ENCODE measurements at regions not wholly inside any gene's neighbourhood (a gene's known extent, or its start where the extent isn't known, plus 50 kb on each side); places are given as distances from the start of the nearest gene placed in this dataset.
"Not testable (repeated sequence)": the region's sequence is repeated elsewhere in the genome, so short reads cannot be mapped to it uniquely, and the experiment has no call there.

DNA sequence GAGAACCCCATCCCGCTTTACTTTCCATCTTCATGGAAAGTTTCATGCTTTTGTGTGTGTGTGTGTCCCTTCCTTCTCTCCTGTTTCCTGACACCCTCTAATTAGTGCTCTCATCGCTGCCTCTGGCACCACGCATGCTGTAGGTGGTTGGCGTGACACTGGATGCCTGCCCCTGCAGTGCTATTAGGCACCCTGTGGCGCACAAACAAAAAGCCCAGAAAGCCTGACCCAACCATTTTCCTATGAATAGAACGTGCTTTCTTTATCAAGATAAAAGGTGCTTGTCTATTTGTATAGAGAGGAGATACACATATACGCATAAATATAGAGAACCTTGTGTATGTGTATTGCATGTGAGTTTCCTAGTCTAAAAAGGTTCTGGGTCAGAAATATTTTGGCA, 120.8 kb upstream of the CDCA7L start:
- Mint-ChIP-seq H3K9me3 (no peaks in the 10 kb centered on the region), H3K4me3 (no peak overlapping the region), H3K27ac (no peak overlapping the region), H3K4me1 (no peaks in the 10 kb centered on the region), H3K27me3 (peaks cover 10% of the 10 kb centered on the region), H3K36me3 (no peaks in the 10 kb centered on the region)

- H3K27ac Mint-ChIP-seq, result no peak overlapping the region
- no peaks in the 10 kb centered on the region for H3K9me3 Mint-ChIP-seq
- H3K27me3 Mint-ChIP-seq, result peaks cover 17% of the 10 kb centered on the region
- no peaks in the 10 kb centered on the region for H3K36me3 Mint-ChIP-seq
- H3K4me1 Mint-ChIP-seq, result no peaks in the 10 kb centered on the region
- no peak overlapping the region for H3K4me3 Mint-ChIP-seq
Measured at GRCh38 chr7:22064816-22065215, 119.1 kb upstream of the CDCA7L start.

DNA sequence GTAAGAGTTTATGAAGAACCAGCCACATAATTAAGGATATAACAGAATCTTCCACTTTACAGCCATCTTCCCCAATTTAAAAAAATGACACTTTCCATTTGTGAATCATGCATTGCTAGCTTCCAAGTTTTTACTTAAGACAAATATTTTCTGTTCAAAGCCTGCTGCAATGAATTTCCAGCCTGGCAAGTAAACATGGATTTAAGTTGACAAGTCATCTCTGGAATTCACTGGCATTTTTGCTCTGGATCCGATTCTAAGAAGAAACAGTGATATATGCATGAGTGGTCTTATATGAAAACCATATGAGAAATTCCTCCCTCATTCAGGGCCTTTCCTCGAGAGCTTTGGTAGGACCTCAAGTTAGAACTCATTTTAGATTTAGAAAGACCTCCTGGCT, 116.1 kb upstream of the CDCA7L start:
- H3K4me1 Mint-ChIP-seq, result no peaks in the 10 kb centered on the region
- H3K27me3 Mint-ChIP-seq, result peaks cover 11% of the 10 kb centered on the region
- no peak overlapping the region for H3K27ac Mint-ChIP-seq
- H3K4me3 Mint-ChIP-seq, result no peak overlapping the region
- H3K9me3 Mint-ChIP-seq, result no peaks in the 10 kb centered on the region
- no peaks in the 10 kb centered on the region for H3K36me3 Mint-ChIP-seq

DNA sequence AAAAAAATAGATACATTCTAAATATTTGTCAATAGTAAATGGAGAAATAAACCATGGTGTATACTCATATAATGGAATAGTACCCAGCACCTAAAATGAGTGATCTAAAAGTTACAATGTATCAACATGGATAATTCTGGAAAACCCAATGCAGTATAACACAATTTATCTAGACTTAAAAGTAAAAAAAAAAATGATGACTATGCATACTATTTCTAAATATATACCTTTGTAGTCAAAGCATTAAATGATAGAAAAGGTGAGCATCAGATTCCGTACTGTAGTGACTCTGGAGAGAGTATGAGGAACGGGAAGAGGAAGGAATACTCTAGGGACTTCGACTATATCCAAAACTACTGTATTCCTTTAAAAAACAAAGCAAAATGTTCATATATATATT, 115.2 kb upstream of the CDCA7L start:
- H3K9me3 Mint-ChIP-seq, result no peaks in the 10 kb centered on the region
- H3K27ac Mint-ChIP-seq, result no peak overlapping the region
- peaks cover 2% of the 10 kb centered on the region for H3K36me3 Mint-ChIP-seq
- H3K27me3 Mint-ChIP-seq, result peaks cover 11% of the 10 kb centered on the region
- no peaks in the 10 kb centered on the region for H3K4me1 Mint-ChIP-seq
- no peak overlapping the region for H3K4me3 Mint-ChIP-seq

DNA sequence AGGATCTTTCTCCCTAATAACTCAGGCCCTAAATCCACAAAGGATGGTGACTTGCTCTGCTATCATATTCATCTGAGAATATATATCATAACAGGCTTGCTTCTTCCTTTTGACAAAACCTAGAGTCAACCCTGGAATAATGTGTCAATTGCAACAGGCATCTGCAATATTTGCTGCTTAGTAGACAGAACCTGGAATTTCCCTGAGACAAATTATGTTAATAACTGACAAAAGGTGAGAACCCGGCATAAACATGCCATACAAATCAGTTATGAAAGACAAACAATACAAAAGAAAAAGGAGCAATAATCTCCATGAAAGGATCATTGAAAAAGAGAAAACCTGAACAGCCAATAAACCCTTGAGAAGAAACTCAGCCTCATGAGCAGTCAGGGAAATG, 114.5 kb upstream of the CDCA7L start:
- peaks cover 11% of the 10 kb centered on the region for H3K27me3 Mint-ChIP-seq
- H3K36me3 Mint-ChIP-seq, result peaks cover 4% of the 10 kb centered on the region
- H3K4me3 Mint-ChIP-seq, result no peak overlapping the region

DNA sequence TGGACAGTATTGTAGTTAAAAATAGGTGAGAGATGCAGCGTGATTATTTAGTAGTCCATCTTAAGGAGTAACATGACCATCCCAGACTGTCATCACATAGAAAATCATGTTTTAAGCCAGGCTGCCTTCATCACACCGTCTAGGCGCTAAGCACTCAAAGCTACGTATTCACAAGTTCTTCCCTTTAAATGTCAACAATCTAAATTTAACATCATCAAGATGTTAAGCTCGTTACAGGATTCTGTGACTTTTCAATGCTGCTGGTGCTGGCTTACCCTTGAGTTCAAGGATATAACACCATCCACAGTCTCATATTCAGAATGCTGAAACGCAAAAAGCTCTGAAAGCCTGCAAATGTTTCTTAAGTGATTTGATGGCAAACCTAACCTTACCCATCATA, 109.5 kb upstream of the CDCA7L start:
- Mint-ChIP-seq H3K9me3 (no peaks in the 10 kb centered on the region), H3K36me3 (peaks cover 4% of the 10 kb centered on the region), H3K4me1 (no peaks in the 10 kb centered on the region), H3K27ac (no peak overlapping the region), H3K4me3 (no peak overlapping the region), H3K27me3 (peaks cover 18% of the 10 kb centered on the region)

More for the DNA sequence above, 114.5 kb upstream of the CDCA7L start:
- Mint-ChIP-seq H3K9me3 (no peaks in the 10 kb centered on the region), H3K27ac (no peak overlapping the region), H3K4me1 (no peaks in the 10 kb centered on the region)

DNA sequence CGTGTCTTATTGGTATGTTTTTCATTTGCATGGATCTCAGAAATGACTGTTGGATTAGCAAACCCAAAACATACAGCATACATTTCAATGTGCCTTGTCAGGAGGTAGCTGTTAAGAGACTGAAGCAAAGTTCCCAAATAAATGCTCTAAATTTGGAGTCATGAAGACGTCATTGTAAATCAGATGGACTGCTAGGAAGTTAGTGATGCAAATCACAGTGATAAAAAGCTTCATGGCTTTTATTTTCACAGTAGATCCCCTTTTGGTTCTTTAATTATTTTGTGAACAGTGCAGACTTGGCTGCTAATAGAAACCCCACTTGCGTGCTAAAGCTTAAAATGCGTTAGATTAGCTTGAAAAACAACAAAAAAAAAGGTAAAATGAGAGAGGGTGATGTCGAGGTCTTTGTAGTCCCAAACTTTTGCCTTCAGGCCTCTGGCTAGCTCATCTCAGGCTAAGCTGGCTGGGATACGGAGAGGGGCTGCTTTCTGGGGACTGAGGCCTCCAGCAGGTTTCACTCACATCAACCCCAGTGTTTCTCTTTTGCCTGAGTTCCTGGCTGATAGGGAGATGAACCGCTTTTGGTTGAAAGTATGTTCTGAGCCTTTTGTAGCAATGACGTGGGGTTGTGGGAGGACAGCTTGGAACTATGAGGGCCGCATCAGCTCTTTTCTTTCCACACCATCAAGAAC, 107.1 kb upstream of the CDCA7L start:
- H3K27me3 Mint-ChIP-seq, result peaks cover 20% of the 10 kb centered on the region
- peaks cover 4% of the 10 kb centered on the region for H3K36me3 Mint-ChIP-seq
- no peak overlapping the region for H3K4me3 Mint-ChIP-seq
- no peak overlapping the region for H3K27ac Mint-ChIP-seq
- no peaks in the 10 kb centered on the region for H3K9me3 Mint-ChIP-seq
- H3K4me1 Mint-ChIP-seq, result no peaks in the 10 kb centered on the region

DNA sequence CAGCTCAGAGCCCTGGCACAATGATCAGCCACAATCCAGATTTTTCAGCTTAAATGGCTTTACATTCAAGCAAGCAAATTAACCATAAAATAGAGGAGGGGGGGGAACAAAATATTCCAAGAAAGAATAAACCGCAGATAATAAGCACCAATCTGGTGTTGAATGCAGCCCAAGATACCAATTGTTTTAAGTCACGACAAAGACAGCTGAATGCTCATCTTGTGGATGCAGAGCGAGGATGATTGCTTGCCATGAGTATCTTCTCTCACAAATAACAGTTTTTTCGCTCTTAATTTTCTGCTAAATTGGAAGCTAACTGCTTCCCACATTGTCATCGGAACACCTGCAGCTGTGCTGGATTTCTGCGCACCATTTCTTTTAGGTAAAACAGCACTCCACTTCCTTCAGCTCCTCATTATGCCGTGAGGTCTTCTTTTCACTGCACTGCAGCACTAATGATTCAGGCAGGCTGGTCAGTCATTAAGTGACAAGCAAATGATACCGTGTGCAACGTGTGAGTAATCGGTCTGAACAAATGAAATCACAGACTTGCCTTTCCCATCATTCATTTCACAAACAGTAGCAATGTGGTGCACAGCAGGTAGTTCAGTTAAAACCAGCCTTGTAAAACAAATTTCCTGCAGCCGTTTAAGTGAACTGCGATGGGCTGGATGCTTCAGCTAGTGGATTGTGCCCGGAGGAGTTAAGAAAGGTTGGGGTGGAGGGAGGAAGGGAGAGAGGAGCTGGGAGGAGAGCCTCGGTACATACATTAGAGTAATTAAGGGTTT, 106.4 kb upstream of the CDCA7L start:
- H3K9me3 Mint-ChIP-seq, result no peaks in the 10 kb centered on the region
- no peak overlapping the region for H3K4me3 Mint-ChIP-seq
- H3K27ac Mint-ChIP-seq, result no peak overlapping the region
- H3K4me1 Mint-ChIP-seq, result no peaks in the 10 kb centered on the region
- H3K36me3 Mint-ChIP-seq, result peaks cover 4% of the 10 kb centered on the region
- peaks cover 20% of the 10 kb centered on the region for H3K27me3 Mint-ChIP-seq

- H3K27ac Mint-ChIP-seq, result peak overlapping the region in 1 of 3 donors; percentile 53
- H3K4me3 Mint-ChIP-seq, result no peak overlapping the region
- no peaks in the 10 kb centered on the region for H3K9me3 Mint-ChIP-seq
- H3K27me3 Mint-ChIP-seq, result peaks cover 17% of the 10 kb centered on the region
- no peaks in the 10 kb centered on the region for H3K36me3 Mint-ChIP-seq
- H3K4me1 Mint-ChIP-seq, result no peaks in the 10 kb centered on the region
Measured at GRCh38 chr7:22049766-22050500, 104.2 kb upstream of the CDCA7L start.

- H3K27ac Mint-ChIP-seq, result no peak overlapping the region
- peaks cover 7% of the 10 kb centered on the region for H3K27me3 Mint-ChIP-seq
- H3K36me3 Mint-ChIP-seq, result no peaks in the 10 kb centered on the region
- no peaks in the 10 kb centered on the region for H3K4me1 Mint-ChIP-seq
- H3K4me3 Mint-ChIP-seq, result no peak overlapping the region
- no peaks in the 10 kb centered on the region for H3K9me3 Mint-ChIP-seq
Measured at GRCh38 chr7:22043367-22043766, 97.7 kb upstream of the CDCA7L start.

GRCh38 chr7:22040923-22041595, 95.4 kb upstream of the CDCA7L start:
- H3K36me3 Mint-ChIP-seq, result no peaks in the 10 kb centered on the region
- H3K4me1 Mint-ChIP-seq, result no peaks in the 10 kb centered on the region
- peaks cover 7% of the 10 kb centered on the region for H3K27me3 Mint-ChIP-seq
- no peak overlapping the region for H3K4me3 Mint-ChIP-seq
- H3K9me3 Mint-ChIP-seq, result no peaks in the 10 kb centered on the region
- H3K27ac Mint-ChIP-seq, result no peak overlapping the region

- no peak overlapping the region for H3K27ac Mint-ChIP-seq
- H3K27me3 Mint-ChIP-seq, result peaks cover 7% of the 10 kb centered on the region
- no peaks in the 10 kb centered on the region for H3K9me3 Mint-ChIP-seq
- no peaks in the 10 kb centered on the region for H3K36me3 Mint-ChIP-seq
- no peaks in the 10 kb centered on the region for H3K4me1 Mint-ChIP-seq
- H3K4me3 Mint-ChIP-seq, result no peak overlapping the region
Measured at GRCh38 chr7:22039670-22040069, 94.0 kb upstream of the CDCA7L start.

DNA sequence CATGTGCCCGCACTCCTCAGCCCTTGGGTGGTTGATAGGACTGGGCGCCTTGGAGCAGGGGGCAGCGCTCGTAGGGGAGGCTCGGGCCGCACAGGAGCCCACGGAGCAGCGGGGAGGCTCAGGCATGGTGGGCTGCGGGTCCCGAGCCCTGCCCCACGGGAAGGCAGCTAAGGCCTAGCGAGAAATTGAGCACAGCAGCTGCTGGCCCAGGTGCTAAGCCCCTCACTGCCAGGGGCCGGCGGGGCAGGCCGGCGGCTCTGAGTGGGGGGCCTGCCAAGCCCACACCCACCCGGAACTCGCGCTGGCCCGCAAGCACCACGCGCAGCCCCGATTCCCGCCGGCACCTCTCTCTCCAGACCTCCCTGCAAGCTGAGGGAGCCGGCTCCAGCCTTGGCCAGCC, 86.7 kb upstream of the CDCA7L start:
- not testable (repeated sequence) for H3K27ac Mint-ChIP-seq, H3K4me3 Mint-ChIP-seq, H3K27me3 Mint-ChIP-seq, H3K36me3 Mint-ChIP-seq, H3K4me1 Mint-ChIP-seq, H3K9me3 Mint-ChIP-seq

DNA sequence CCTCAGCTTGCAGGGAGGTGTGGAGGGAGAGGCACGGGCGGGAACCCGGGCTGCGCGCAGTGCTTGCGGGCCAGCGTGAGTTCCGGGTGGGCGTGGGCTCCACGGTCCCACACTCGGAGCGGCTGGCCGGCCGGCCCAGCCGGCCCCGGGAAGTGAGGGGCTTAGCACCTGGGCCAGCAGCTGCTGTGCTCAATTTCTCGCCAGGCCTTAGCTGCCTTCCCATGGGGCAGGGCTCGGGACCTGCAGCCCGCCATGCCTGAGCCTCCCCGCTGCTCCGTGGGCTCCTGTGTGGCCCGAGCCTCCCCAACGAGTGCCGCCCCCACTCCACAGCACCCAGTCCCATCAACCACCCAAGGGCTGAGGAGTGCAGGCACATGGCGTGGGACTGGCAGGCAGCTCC, 83.0 kb upstream of the CDCA7L start:
- not testable (repeated sequence) for H3K4me3 Mint-ChIP-seq, H3K36me3 Mint-ChIP-seq, H3K27ac Mint-ChIP-seq, H3K27me3 Mint-ChIP-seq, H3K9me3 Mint-ChIP-seq, H3K4me1 Mint-ChIP-seq

- Mint-ChIP-seq H3K9me3 (no peaks in the 10 kb centered on the region), H3K27me3 (peaks cover 7% of the 10 kb centered on the region), H3K4me3 (no peak overlapping the region), H3K36me3 (no peaks in the 10 kb centered on the region), H3K27ac (no peak overlapping the region), H3K4me1 (peaks cover 0 to 1% (median 0%) of the 10 kb centered on the region in 3 donors)
Measured at GRCh38 chr7:22027475-22027874, 81.8 kb upstream of the CDCA7L start.

Measured in IgD-negative memory B cell (primary cell).